Stomach smooth muscle (tissue), 2 donors: ENCODE measurements at regions not wholly inside any gene's neighbourhood (a gene's known extent, or its start where the extent isn't known, plus 50 kb on each side); places are given as distances from the start of the nearest gene placed in this dataset.

Source experiments
- H3K27ac ChIP-seq: one replicate; pipeline ENCODE4 v1.7.0; 2013; ENCODE audit warnings: mild to moderate bottlenecking, low read length, inconsistent platforms
- H3K27me3 ChIP-seq, 2 donors: one replicate each; pipeline ENCODE4 v1.7.0; 2013; ENCODE audit warnings: low read length in 2 of 2; ENCODE audit not compliant: insufficient read depth in 2 of 2, control insufficient read depth in 1 of 2
- H3K36me3 ChIP-seq, 2 donors: one replicate each; pipeline ENCODE4 v1.7.0; 2013; ENCODE audit warnings: low read length in 2 of 2; ENCODE audit not compliant: control insufficient read depth in 2 of 2, insufficient read depth in 2 of 2
- H3K4me1 ChIP-seq: one replicate; pipeline ENCODE4 v1.7.0; 2013; ENCODE audit warnings: low read length; ENCODE audit not compliant: control insufficient read depth, insufficient read depth
- H3K4me3 ChIP-seq, 2 donors: one replicate each; pipeline ENCODE4 v1.7.0; 2013; ENCODE audit warnings: low read length in 2 of 2
- H3K9ac ChIP-seq, 2 donors: one replicate each; pipeline ENCODE4 v1.7.0; 2013; ENCODE audit warnings: low read length in 2 of 2, mild to moderate bottlenecking in 1 of 2
- H3K9me3 ChIP-seq, 2 donors: one replicate each; pipeline ENCODE4 v1.7.0; 2013; ENCODE audit warnings: low read length in 2 of 2; ENCODE audit not compliant: control insufficient read depth in 2 of 2
- donor health status: healthy.
- donor health status: Pancreatic carcinoma.

DNA sequence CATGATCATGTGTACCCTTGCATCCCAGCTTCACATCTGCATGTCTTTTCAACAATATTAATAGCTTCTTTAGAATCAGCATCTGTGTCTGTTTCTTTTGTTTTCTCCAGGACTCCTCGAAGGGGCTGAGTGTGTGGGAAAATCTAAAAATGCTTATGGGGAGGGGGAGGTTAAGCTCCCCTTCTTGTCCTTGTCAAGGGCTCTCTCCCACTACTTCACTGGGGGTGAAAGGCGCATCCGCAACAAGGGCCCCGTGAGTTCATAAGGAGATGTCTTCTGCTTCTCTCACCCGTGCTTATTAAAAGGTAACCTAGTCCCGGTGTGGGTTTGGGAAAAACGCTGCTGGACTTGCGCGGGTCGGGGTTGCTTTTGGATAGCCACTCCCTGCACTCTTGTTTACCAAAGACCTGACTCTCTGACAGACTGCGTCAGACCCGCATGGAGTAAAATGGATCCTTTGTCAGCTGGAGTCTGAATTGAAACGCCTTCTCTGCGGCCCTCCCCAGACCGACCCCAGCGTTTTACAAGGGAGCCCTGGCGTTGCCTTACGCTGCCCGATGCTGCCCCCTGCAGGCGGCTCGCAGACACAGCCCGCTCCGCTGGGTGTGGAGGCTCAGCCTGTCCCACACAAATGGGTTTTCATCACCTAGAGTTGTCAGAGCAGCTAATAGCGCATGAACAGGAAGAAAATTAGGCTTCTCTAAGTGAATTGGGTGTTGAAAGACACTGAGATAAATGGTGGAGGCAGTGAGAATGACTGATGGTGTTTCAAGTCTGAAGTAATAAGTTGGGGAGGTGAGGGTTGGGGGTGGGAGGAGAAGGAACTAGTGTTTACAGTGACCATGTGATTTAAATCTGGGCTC, 53.8 kb downstream of the IER5 start:
- H3K9me3 ChIP-seq: no peaks in the 10 kb centered on the region
- no peaks in the 10 kb centered on the region for H3K36me3 ChIP-seq
- H3K27me3 ChIP-seq: no peaks in the 10 kb centered on the region
- H3K4me3 ChIP-seq: peak overlapping the region; percentile 61 to 73
- peak overlapping the region; percentile 60 to 66 for H3K9ac ChIP-seq
- peaks cover 14% of the 10 kb centered on the region for H3K4me1 ChIP-seq
- H3K27ac ChIP-seq: no peak overlapping the region

DNA sequence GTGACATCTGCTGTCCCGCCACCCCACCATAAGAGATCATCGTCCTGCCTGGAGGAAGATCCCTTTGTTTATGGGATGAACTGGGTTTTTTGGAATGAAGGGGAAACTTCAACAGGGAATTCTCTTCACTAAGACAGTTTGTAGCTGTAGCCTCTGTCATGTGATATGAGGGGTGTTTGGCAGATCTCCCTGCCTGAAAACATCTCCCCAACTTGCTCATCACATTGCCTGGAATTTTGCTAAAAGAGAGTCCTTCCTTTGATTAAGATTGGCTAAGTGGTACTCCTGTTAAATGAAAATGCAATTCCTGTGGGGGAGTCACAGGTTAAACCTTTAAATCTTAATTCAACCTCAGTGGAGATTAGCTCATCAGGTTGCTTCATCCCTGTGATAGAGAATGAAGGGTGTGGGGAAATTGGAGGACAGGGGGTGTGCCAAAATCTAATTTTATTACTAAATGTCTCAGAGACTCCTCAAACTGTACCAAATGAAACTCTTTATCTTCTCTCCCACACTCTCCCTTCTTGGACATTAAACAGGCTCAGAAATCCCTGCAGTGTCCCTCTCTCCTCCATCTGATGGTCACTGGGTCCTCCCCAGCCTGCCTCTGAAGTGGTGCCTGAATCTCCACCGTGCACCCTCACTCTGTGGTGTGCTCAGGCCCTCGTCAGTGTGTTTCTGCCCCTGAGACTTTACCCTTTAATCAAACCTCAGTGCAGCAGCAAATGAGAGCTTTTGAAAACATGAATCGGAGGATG, 54.8 kb downstream of the IER5 start:
- no peak overlapping the region for H3K4me3 ChIP-seq
- no peak overlapping the region for H3K9ac ChIP-seq
- H3K36me3 ChIP-seq: no peaks in the 10 kb centered on the region
- H3K27ac ChIP-seq: no peak overlapping the region
- H3K4me1 ChIP-seq: peaks cover 14% of the 10 kb centered on the region
- H3K9me3 ChIP-seq: no peaks in the 10 kb centered on the region
- no peaks in the 10 kb centered on the region for H3K27me3 ChIP-seq

DNA sequence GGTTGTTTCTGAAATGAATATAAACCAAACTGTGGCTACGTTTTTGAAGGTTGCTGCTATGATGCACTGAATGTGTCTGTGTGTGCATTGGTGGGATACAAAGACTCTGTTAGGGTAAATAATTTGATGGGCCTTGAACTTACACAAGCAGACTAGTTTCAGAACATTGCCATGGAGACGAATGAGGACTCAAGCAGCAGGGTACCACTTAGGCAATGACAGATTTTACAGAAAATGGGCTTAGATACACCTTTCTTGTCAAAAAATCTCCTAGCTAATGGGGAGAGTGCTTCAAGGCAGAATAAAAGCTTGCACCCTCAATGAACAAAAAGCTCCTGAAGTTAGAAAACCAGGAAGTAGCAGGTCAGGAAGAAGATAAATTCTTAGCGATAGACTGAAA, 55.7 kb downstream of the IER5 start:
- Histone ChIP-seq H3K9ac (no peak overlapping the region), H3K4me1 (peaks cover 13% of the 10 kb centered on the region), H3K9me3 (no peaks in the 10 kb centered on the region), H3K36me3 (no peaks in the 10 kb centered on the region), H3K4me3 (no peak overlapping the region), H3K27me3 (no peaks in the 10 kb centered on the region), H3K27ac (no peak overlapping the region)

DNA sequence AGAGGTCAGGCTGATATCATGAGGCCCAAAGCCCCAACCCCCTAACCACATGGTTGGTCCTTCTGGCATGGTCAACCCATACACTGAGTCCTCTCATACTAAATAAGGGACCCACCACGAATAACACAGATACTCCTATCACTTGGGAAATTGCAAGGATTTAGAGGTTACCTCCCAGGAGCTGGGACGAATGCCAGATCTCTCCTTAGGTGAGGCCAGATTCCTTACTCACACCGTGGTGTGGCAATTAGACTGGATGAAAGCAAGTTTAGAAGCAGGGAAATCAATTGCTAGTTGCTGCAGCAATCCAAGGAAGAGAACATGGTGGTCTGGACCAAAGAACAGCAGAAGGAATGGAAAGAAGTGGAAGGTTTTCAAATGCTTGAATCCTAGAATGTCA, 60.1 kb downstream of the IER5 start:
- Histone ChIP-seq H3K36me3 (no peaks in the 10 kb centered on the region), H3K27me3 (no peaks in the 10 kb centered on the region), H3K27ac (no peak overlapping the region), H3K4me3 (no peak overlapping the region), H3K9me3 (no peaks in the 10 kb centered on the region), H3K4me1 (peaks cover 22% of the 10 kb centered on the region), H3K9ac (no peak overlapping the region)

DNA sequence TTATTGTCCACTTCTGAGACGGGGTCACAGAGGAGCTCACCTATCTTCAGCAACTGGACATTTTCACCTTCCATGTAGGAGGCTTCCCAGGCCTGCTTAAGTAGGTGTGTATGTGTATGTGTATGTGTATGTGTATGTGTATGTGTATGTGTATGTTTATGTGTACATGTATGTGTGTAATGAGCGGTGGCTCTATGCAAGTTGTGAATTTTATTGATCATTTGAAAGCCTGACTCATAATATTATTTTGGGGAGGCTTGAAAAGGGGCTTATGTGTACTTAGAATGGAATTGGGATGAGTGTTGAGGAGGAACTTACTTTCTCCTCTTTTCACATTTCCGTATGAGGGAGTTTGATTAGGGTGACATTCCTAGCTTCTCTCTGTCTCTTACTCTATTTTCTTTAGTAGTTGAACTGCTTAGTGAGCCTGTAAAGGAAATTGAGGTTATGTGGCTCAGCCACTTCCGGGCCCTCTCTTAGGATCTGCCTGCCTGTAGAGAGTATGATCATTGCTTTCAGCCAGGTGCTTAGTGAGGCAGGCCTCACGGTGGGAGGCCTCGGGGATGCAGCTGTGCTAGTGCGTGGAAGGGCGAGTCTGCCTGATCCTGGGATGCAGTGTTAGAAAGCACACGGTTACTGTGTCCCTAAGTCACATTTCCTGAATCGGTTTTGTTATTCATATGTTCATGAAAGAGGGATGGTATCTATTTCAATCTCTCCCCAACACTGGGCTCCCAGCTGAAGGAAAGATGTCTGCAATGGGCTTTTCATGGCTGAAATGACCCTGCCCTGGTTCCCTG, 61.0 kb downstream of the IER5 start:
- H3K36me3 ChIP-seq: no peaks in the 10 kb centered on the region
- no peak overlapping the region for H3K4me3 ChIP-seq
- H3K4me1 ChIP-seq: peaks cover 24% of the 10 kb centered on the region
- H3K27ac ChIP-seq: no peak overlapping the region
- H3K9ac ChIP-seq: no peak overlapping the region
- no peaks in the 10 kb centered on the region for H3K27me3 ChIP-seq
- H3K9me3 ChIP-seq: no peaks in the 10 kb centered on the region

DNA sequence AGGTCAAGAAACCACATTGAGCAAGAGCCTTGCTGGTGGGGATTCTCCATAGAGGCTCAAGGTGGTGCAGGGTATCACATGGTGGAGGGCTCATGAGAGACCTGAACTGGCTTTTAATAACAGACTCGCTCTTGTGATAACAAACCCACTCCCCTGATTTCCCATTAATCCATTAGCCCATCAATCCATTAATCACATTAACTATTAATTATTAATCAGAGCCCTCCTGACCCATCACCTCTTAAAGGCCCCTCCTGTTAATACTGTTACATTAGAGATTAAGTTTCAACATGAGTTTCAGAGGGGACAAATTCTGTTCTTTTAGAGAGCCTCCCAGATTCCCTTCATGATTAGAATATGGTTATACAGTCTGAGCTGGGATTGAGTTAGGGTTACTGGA, 61.8 kb downstream of the IER5 start:
- Histone ChIP-seq H3K9me3 (no peaks in the 10 kb centered on the region), H3K4me1 (peaks cover 24% of the 10 kb centered on the region), H3K9ac (no peak overlapping the region), H3K27ac (no peak overlapping the region), H3K4me3 (no peak overlapping the region), H3K36me3 (no peaks in the 10 kb centered on the region), H3K27me3 (no peaks in the 10 kb centered on the region)

DNA sequence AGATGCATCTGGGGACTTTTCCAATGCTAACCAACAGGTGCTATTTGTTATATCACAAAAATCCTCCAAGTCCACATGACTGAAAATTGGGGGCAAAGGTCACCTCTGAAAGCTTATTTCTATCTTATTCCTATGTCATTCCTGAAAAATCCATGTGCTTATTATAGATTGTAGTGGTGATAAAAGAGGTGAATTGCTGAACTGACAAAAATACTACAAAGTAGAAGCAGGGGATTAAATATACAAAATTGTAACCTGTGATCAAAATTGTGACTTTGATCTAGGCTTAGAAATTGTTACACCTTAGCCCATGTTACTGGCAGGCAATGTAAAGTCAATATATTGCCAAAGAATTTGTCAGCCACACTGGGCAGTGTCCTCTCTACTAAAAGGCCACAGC, 62.3 kb downstream of the IER5 start:
- Histone ChIP-seq H3K27ac (no peak overlapping the region), H3K9me3 (no peaks in the 10 kb centered on the region), H3K9ac (no peak overlapping the region), H3K36me3 (no peaks in the 10 kb centered on the region), H3K4me3 (no peak overlapping the region), H3K27me3 (no peaks in the 10 kb centered on the region), H3K4me1 (peaks cover 22% of the 10 kb centered on the region)

DNA sequence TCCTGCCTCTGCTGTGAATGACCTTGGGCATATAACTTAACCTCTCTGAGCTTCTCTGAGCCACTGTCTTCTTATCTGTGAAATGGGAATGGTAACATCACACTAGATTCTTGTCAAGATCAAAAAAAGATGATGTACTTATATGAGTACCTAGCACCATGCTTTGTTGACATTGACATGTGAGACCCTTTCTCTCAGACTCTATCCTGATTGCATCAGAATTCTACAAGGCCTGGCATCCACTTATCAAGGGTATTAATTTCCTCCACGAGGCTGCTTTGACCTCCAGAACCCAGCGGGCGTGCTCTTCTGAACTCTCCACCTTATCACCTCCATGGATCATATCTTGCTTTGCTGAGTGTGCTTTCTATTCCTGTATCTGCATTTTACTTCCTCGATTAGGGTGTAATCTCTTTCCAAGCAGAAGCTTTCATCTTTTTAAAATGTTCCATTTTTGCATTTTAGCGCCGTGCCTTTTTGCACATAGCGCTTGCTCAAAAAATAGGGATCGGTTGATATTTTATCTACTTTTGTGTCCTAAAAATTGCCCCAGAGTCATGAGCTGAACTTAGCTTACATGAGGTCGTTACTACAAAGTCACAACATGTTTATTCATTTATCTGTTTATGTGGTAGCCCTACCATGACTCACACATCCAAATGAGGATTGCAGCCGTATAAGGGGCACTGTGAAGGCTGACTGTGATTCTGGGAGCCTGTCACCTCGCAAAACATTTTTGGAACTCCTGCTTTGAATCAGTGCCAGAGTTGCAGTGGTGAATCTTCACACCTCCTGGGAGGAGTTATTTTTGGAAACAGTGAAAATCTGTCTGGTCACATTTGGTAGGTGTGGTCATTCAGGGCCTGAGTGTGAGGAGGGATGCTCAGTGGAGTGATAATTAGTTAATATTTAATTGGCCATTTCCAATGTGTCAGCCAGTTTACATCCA, 63.2 kb downstream of the IER5 start:
- Histone ChIP-seq H3K4me3 (no peak overlapping the region), H3K27me3 (no peaks in the 10 kb centered on the region), H3K27ac (peak overlapping the region; percentile 86), H3K4me1 (peaks cover 21% of the 10 kb centered on the region), H3K36me3 (no peaks in the 10 kb centered on the region), H3K9me3 (no peaks in the 10 kb centered on the region), H3K9ac (no peak overlapping the region)

DNA sequence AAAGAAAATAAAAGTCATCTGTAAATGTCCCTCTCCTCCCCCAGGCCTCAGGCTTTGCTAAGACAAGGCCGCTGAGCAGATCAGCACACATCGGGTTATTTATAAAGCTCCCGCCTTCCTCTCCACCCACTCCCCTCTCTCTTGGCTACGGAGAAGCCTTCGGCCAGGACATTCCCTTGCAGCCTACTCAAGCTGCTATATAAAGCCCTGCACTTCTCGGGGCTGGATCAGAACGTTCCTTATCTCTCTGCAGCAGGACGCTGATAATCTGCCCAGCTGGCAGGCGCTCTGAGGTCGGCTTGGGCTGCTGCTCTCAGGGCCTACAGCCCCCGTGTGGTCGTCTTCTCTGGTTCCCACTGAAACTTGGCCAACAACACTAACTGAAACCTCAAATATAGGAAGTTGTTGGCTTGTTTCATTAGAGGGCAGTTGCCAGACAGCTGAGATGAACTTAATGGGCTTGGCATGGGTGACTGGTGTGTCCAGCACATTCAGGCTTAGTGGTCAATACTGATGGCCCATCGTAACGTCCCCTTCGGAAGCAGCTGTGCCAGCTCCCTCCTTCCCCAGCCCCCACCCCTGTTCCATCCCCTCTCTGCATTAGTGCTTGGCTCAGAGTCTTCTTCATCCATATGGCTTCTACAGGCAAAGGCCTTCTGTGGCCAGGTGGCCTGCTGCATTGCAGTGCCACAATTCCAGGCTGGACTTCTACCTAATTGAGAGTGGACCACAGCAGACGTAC, 64.6 kb downstream of the IER5 start:
- Histone ChIP-seq H3K9ac (peak overlapping the region; percentile 3 to 64), H3K27ac (peak overlapping the region; percentile 86), H3K27me3 (no peaks in the 10 kb centered on the region), H3K4me3 (peak overlapping the region; percentile 21 to 54), H3K4me1 (peaks cover 21% of the 10 kb centered on the region), H3K36me3 (no peaks in the 10 kb centered on the region), H3K9me3 (no peaks in the 10 kb centered on the region)
